Fibroblast of pulmonary artery (primary cell): ENCODE measurements at regions not wholly inside any gene's neighbourhood (a gene's known extent, or its start where the extent isn't known, plus 50 kb on each side); places are given as distances from the start of the nearest gene placed in this dataset.

Experiments
- DNase-seq: peaks from one replicate; pipeline ENCODE4 v3.0.0-alpha.2; 2010; ENCODE audit warnings: low read depth
- H3K4me3 ChIP-seq: replicated peaks from 2 replicates; pipeline ENCODE4 v1.5.1; 2011; ENCODE audit warnings: low read depth, mild to moderate bottlenecking, control low read depth, low read length, moderate library complexity
- TF ChIP-seq, protein P1 (sequence below): IDR thresholded peaks from 2 replicates; pipeline ENCODE4 v1.5.1; 2011; ENCODE audit warnings: mild to moderate bottlenecking, control low read depth, low read length, inconsistent platforms; ENCODE audit errors: missing control alignments

DNA sequence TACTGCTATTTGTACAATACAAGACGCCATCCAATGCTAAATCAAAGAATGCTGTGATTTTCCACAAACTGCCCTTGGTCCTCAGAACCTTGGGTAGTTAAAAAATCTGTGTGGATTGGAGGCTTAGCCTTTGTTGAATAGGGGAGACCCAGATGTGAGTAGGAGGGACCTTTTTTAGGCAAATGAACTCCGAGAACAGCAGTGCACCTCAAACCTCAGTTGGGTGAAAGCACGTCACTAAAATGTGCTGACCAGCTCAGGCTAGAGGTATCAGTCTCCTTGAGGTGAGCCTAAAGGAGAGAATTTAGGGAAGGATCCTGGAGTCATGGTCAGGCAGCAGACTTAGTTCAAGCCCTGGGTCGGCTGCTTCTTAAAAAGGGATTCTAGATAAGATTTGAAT is 200.7 kb downstream of the SOX2 start:
- no peak for DNase-seq
- TF ChIP-seq, protein P1, sequence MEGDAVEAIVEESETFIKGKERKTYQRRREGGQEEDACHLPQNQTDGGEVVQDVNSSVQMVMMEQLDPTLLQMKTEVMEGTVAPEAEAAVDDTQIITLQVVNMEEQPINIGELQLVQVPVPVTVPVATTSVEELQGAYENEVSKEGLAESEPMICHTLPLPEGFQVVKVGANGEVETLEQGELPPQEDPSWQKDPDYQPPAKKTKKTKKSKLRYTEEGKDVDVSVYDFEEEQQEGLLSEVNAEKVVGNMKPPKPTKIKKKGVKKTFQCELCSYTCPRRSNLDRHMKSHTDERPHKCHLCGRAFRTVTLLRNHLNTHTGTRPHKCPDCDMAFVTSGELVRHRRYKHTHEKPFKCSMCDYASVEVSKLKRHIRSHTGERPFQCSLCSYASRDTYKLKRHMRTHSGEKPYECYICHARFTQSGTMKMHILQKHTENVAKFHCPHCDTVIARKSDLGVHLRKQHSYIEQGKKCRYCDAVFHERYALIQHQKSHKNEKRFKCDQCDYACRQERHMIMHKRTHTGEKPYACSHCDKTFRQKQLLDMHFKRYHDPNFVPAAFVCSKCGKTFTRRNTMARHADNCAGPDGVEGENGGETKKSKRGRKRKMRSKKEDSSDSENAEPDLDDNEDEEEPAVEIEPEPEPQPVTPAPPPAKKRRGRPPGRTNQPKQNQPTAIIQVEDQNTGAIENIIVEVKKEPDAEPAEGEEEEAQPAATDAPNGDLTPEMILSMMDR, result no peak
- H3K4me3 ChIP-seq, result no peak overlapping the region

DNA sequence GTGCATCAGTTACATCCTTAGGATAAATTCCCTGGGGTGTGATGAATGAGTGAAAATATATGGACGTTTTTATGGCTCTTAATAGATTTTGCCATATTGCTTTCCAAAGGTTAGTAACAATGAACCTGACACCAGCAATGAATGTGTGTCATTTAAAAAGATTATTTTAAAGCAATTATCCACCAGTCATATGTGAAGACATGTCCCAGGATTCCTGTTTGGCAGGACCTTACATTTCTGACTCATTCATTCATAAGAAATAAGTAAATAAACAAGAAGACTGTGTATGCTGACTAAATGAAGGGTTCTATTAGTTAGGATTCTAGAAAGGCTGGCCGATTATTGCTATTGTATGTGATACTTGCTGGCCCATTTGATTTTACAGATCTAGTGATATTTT is 201.5 kb downstream of the SOX2 start:
- no peak for DNase-seq
- TF ChIP-seq, protein P1, result no peak
- H3K4me3 ChIP-seq, result no peak overlapping the region

DNA sequence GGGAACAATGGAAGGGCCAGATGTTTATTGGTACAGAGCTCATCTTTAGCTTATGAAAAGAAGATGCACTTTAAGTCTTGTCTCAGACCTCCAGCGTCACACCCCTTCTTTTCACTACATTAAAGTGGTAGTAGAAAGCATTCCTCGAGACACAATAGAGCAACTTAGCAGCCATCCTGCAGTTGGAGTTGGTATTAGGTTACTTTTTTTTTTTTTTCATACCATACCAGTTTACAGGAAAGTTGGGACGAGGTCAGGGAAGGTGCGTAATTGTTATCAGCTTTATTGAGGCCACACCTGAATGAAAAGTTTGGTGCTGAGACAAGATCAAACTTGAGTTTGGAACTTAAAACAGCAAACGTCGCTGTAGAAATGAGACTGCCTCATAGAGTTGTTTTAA is 203.8 kb downstream of the SOX2 start:
- TF ChIP-seq, protein P1, result no peak
- no peak for DNase-seq
- no peak overlapping the region for H3K4me3 ChIP-seq

DNA sequence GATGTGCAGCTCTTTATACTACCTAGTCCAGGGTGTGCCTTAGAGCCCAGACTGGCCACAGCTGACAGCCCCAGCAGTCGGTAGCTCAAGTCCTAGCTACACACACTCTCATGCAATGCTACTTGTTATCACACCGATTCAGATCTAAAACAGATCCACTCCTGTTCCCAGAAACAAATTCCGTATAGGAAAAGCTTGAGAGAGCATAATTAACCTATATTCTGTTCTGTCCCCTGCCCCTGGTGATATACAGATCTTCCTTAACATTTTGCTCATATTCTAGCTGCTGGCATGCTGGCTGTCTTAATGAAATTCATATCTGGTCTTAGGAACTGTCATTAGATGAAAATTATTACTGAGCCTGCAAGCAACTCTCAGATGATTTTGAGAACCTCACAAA is 204.3 kb downstream of the SOX2 start:
- no peak for DNase-seq
- TF ChIP-seq, protein P1, result no peak
- H3K4me3 ChIP-seq, result no peak overlapping the region

DNA sequence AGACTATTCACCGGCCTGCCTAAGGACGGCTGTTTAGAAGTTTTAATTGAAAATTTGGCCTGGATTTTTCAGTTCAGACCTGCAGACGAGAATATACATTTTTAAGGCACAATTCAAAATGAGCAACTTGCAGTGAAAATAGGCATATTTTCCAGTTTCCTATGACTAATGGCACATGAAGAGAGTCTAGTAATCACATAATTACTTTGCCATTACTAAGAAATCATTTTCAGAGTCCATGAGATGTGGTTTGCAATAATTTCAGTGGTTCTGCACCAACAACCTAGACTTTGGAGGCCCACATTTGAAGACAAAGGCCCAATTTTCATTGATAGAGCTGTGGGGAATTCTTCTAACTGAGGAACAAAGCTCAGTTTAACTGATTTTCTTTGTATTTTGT is 205.3 kb downstream of the SOX2 start:
- no peak for DNase-seq
- TF ChIP-seq, protein P1, result no peak
- no peak overlapping the region for H3K4me3 ChIP-seq

DNA sequence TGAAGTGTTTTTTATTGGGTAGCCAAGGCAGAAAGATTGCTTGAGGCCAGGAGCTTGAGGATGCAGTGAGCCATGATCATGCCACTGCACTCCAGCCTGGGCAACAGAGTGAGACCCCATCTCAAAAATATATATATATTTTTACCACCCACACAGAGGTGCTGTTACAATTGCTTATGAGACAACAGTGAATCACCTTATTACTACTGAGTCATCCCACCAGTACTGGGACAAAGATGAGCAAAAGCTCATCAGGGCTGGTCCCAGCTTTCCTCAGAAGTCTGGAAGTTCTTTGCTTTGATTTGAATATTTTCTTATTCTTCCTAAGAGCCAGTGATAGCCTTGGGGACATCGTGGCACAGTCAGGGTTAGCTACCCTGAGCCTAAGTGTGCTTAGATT is 207.7 kb downstream of the SOX2 start:
- H3K4me3 ChIP-seq, result no peak overlapping the region
- TF ChIP-seq, protein P1, result no peak
- DNase-seq, result no peak

DNA sequence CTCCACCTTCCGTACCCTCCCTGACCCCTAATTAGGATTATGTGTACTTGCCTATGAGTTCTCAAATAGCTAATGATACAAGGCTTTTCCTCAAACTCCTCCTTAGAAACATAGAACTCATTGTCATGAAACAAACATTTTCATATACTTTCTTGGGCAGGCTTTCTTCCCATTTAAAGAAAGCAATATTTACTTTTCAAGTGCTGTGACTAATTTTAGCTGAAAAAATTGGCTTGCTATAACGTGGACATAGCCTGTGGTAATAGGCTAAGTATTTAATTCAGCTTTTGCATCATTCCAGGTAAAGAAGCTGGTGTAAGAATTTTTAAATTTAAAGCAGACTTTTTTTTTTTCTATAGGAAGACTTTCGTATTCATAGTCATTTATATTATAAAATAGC is 208.7 kb downstream of the SOX2 start:
- DNase-seq, result no peak
- H3K4me3 ChIP-seq, result no peak overlapping the region
- TF ChIP-seq, protein P1, result no peak
